ENCODE measurements at regions not wholly inside any gene's neighbourhood (a gene's known extent, or its start where the extent isn't known, plus 50 kb on each side); places are given as distances from the start of the nearest gene placed in this dataset.

- DNase-seq, result no peak
These were observed 304.9 kb upstream of the TCF21 start for GRCh38 chr6:133583907-133584427.

GRCh38 chr6:133584823-133585222 is 304.1 kb upstream of the TCF21 start:
- no peak for DNase-seq

- DNase-seq, result no peak
These were observed 302.9 kb upstream of the TCF21 start for GRCh38 chr6:133585978-133586377.

- DNase-seq, result no peak
These were observed 301.3 kb upstream of the TCF21 start for GRCh38 chr6:133587546-133588160.

GRCh38 chr6:133590196-133590595 is 298.7 kb upstream of the TCF21 start:
- no peak for DNase-seq

- no peak for DNase-seq
These were observed 298.1 kb upstream of the TCF21 start for GRCh38 chr6:133590814-133591213.

- DNase-seq, result no peak
These were observed 297.6 kb upstream of the TCF21 start for GRCh38 chr6:133591275-133591674.

GRCh38 chr6:133594652-133595110 is 294.2 kb upstream of the TCF21 start:
- DNase-seq, result no peak

GRCh38 chr6:133595111-133595761 is 293.7 kb upstream of the TCF21 start:
- no peak for DNase-seq

- DNase-seq, result no peak
These were observed 282.1 kb upstream of the TCF21 start for GRCh38 chr6:133606852-133607251.

GRCh38 chr6:133608620-133609019 is 280.3 kb upstream of the TCF21 start:
- no peak for DNase-seq

GRCh38 chr6:133609415-133610226 is 279.3 kb upstream of the TCF21 start:
- no peak for DNase-seq

GRCh38 chr6:133610227-133610840 is 278.6 kb upstream of the TCF21 start:
- DNase-seq, result no peak

GRCh38 chr6:133610971-133611370 is 277.9 kb upstream of the TCF21 start:
- no peak for DNase-seq

- DNase-seq, result no peak
These were observed 276.5 kb upstream of the TCF21 start for GRCh38 chr6:133612459-133612858.

- no peak for DNase-seq
These were observed 275.7 kb upstream of the TCF21 start for GRCh38 chr6:133613211-133613610.

- DNase-seq, result no peak
These were observed 267.2 kb upstream of the TCF21 start for GRCh38 chr6:133621751-133622150.

GRCh38 chr6:133623065-133623464 is 265.8 kb upstream of the TCF21 start:
- no peak for DNase-seq

GRCh38 chr6:133623621-133624020 is 265.3 kb upstream of the TCF21 start:
- no peak for DNase-seq

GRCh38 chr6:133626096-133626666 is 262.7 kb upstream of the TCF21 start:
- DNase-seq, result no peak

GRCh38 chr6:133629970-133630369 is 258.9 kb upstream of the TCF21 start:
- no peak for DNase-seq

GRCh38 chr6:133630651-133631050 is 258.3 kb upstream of the TCF21 start:
- no peak for DNase-seq

GRCh38 chr6:133631421-133631820 is 257.5 kb upstream of the TCF21 start:
- DNase-seq, result no peak
